Karpas-422 (cell line): ENCODE measurements at regions not wholly inside any gene's neighbourhood (a gene's known extent, or its start where the extent isn't known, plus 50 kb on each side); places are given as distances from the start of the nearest gene placed in this dataset.

ENCODE experiments used
- DNase-seq: peaks from one replicate; pipeline ENCODE4 v3.0.0-alpha.2; 2015
- H2AFZ ChIP-seq: fragments of 200-600 bp; sonication (generic); 2 replicates; pipeline ENCODE4 v1.6.1; 2014; ENCODE audit warnings: antibody characterized with exemption, low read length, mixed read lengths
- H3K27ac ChIP-seq: fragments of 200-600 bp; sonication (generic); 2 replicates; pipeline ENCODE4 v1.5.1; 2014; ENCODE audit warnings: mild to moderate bottlenecking, low read length, moderate library complexity
- H3K27me3 ChIP-seq: fragments of 200-600 bp; sonication (generic); 2 replicates; pipeline ENCODE4 v1.6.1; 2014; ENCODE audit warnings: low read length, mixed read lengths
- H3K36me3 ChIP-seq: fragments of 200-600 bp; sonication (generic); 2 replicates; pipeline ENCODE4 v1.6.1; 2014; ENCODE audit warnings: low read length, mixed read lengths; ENCODE audit not compliant: insufficient read depth
- H3K4me1 ChIP-seq: fragments of 200-600 bp; sonication (generic); 2 replicates; pipeline ENCODE4 v1.6.1; 2014; ENCODE audit warnings: mild to moderate bottlenecking, low read length, mixed read lengths
- H3K4me2 ChIP-seq: fragments of 200-600 bp; sonication (generic); 2 replicates; pipeline ENCODE4 v1.6.1; 2014; ENCODE audit warnings: low read length, low read depth, mild to moderate bottlenecking; ENCODE audit not compliant: poor library complexity, severe bottlenecking
- H3K4me3 ChIP-seq: fragments of 200-600 bp; sonication (generic); 2 replicates; pipeline ENCODE4 v1.5.1; 2014; ENCODE audit warnings: mild to moderate bottlenecking, antibody characterized with exemption, low read length, mixed read lengths
- H3K79me2 ChIP-seq: fragments of 200-600 bp; sonication (generic); 2 replicates; pipeline ENCODE4 v1.6.1; 2014; ENCODE audit warnings: mild to moderate bottlenecking, low read length, mixed read lengths
- H3K9ac ChIP-seq: fragments of 200-600 bp; sonication (generic); 2 replicates; pipeline ENCODE4 v1.6.0; 2014; ENCODE audit warnings: low read length
- H3K9me2 ChIP-seq: fragments of 200-600 bp; sonication (generic), shearing (Covaris generic); replicated peaks from 2 replicates; pipeline ENCODE4 v1.6.0; 2014; ENCODE audit warnings: mild to moderate bottlenecking, low read length, moderate library complexity; ENCODE audit not compliant: insufficient read depth
- H3K9me3 ChIP-seq: fragments of 300-700, 200-600 bp; sonication (generic); 2 replicates; pipeline ENCODE4 v1.6.1; 2014; ENCODE audit warnings: low read length, mixed read lengths
- H4K20me1 ChIP-seq: fragments of 200-600 bp; sonication (generic); 2 replicates; pipeline ENCODE4 v1.6.1; 2014; ENCODE audit warnings: mild to moderate bottlenecking, antibody characterized with exemption, low read length, low read depth; ENCODE audit not compliant: insufficient read depth

GRCh38 chr6:130671119-130671518 lies 156.1 kb upstream of the SMLR1 start:
- Histone ChIP-seq H3K36me3 (no peaks in the 10 kb centered on the region), H2AFZ (no peak overlapping the region), H3K27me3 (no peaks in the 10 kb centered on the region), H3K27ac (no peak overlapping the region), H3K4me3 (no peak overlapping the region), H3K4me1 (no peaks in the 10 kb centered on the region), H4K20me1 (no peaks in the 10 kb centered on the region), H3K79me2 (no peaks in the 10 kb centered on the region), H3K4me2 (no peak overlapping the region), H3K9ac (no peak overlapping the region), H3K9me2 (no peaks in the 10 kb centered on the region), H3K9me3 (no peaks in the 10 kb centered on the region)
- DNase-seq = no peak

GRCh38 chr6:130671577-130671976 lies 155.6 kb upstream of the SMLR1 start:
- no peak overlapping the region for H3K4me3 ChIP-seq
- H3K4me2 ChIP-seq = no peak overlapping the region
- no peaks in the 10 kb centered on the region for H3K27me3 ChIP-seq
- no peak overlapping the region for H2AFZ ChIP-seq
- H3K9me2 ChIP-seq = no peaks in the 10 kb centered on the region
- no peaks in the 10 kb centered on the region for H4K20me1 ChIP-seq
- no peak overlapping the region for H3K27ac ChIP-seq
- no peaks in the 10 kb centered on the region for H3K4me1 ChIP-seq
- no peak for DNase-seq
- H3K36me3 ChIP-seq = no peaks in the 10 kb centered on the region
- H3K9me3 ChIP-seq = no peaks in the 10 kb centered on the region
- no peak overlapping the region for H3K9ac ChIP-seq
- no peaks in the 10 kb centered on the region for H3K79me2 ChIP-seq

GRCh38 chr6:130672153-130672552 lies 155.1 kb upstream of the SMLR1 start:
- Histone ChIP-seq H2AFZ (no peak overlapping the region), H4K20me1 (no peaks in the 10 kb centered on the region), H3K4me1 (no peaks in the 10 kb centered on the region), H3K4me2 (no peak overlapping the region), H3K36me3 (no peaks in the 10 kb centered on the region), H3K4me3 (no peak overlapping the region), H3K9me2 (no peaks in the 10 kb centered on the region), H3K27me3 (no peaks in the 10 kb centered on the region), H3K9me3 (no peaks in the 10 kb centered on the region), H3K9ac (no peak overlapping the region), H3K27ac (no peak overlapping the region), H3K79me2 (no peaks in the 10 kb centered on the region)
- no peak for DNase-seq

GRCh38 chr6:130674604-130675003 lies 152.6 kb upstream of the SMLR1 start:
- H4K20me1 ChIP-seq = no peaks in the 10 kb centered on the region
- H3K27me3 ChIP-seq = no peaks in the 10 kb centered on the region
- H3K27ac ChIP-seq = no peak overlapping the region
- H3K4me1 ChIP-seq = no peaks in the 10 kb centered on the region
- H3K36me3 ChIP-seq = no peaks in the 10 kb centered on the region
- no peak for DNase-seq
- no peaks in the 10 kb centered on the region for H3K9me3 ChIP-seq
- no peak overlapping the region for H3K4me2 ChIP-seq
- H3K79me2 ChIP-seq = no peaks in the 10 kb centered on the region
- no peak overlapping the region for H3K4me3 ChIP-seq
- no peak overlapping the region for H3K9ac ChIP-seq
- H2AFZ ChIP-seq = no peak overlapping the region
- no peaks in the 10 kb centered on the region for H3K9me2 ChIP-seq

- no peaks in the 10 kb centered on the region for H3K9me2 ChIP-seq
- DNase-seq = no peak
- H3K9ac ChIP-seq = no peak overlapping the region
- H4K20me1 ChIP-seq = no peaks in the 10 kb centered on the region
- H3K4me1 ChIP-seq = no peaks in the 10 kb centered on the region
- H3K9me3 ChIP-seq = no peaks in the 10 kb centered on the region
- H3K4me3 ChIP-seq = no peak overlapping the region
- H2AFZ ChIP-seq = no peak overlapping the region
- no peaks in the 10 kb centered on the region for H3K27me3 ChIP-seq
- no peak overlapping the region for H3K27ac ChIP-seq
- H3K79me2 ChIP-seq = no peaks in the 10 kb centered on the region
- H3K4me2 ChIP-seq = no peak overlapping the region
- no peaks in the 10 kb centered on the region for H3K36me3 ChIP-seq
Observed at GRCh38 chr6:130675072-130675471, 152.1 kb upstream of the SMLR1 start.

GRCh38 chr6:130676077-130676772 lies 151.0 kb upstream of the SMLR1 start:
- Histone ChIP-seq H3K9ac (no peak overlapping the region), H3K4me2 (no peak overlapping the region), H3K9me2 (no peaks in the 10 kb centered on the region), H3K27ac (no peak overlapping the region), H3K79me2 (no peaks in the 10 kb centered on the region), H2AFZ (no peak overlapping the region), H4K20me1 (no peaks in the 10 kb centered on the region), H3K9me3 (no peaks in the 10 kb centered on the region), H3K4me3 (no peak overlapping the region), H3K4me1 (no peaks in the 10 kb centered on the region), H3K27me3 (no peaks in the 10 kb centered on the region), H3K36me3 (no peaks in the 10 kb centered on the region)
- DNase-seq = no peak

GRCh38 chr6:130676773-130677144 lies 150.4 kb upstream of the SMLR1 start:
- Histone ChIP-seq H3K36me3 (no peaks in the 10 kb centered on the region), H3K4me3 (no peak overlapping the region), H3K9me3 (no peaks in the 10 kb centered on the region), H3K27ac (no peak overlapping the region), H3K27me3 (no peaks in the 10 kb centered on the region), H4K20me1 (no peaks in the 10 kb centered on the region), H3K9me2 (no peaks in the 10 kb centered on the region), H3K9ac (no peak overlapping the region), H3K4me1 (no peaks in the 10 kb centered on the region), H3K79me2 (no peaks in the 10 kb centered on the region), H3K4me2 (no peak overlapping the region), H2AFZ (no peak overlapping the region)
- DNase-seq = no peak

- Histone ChIP-seq H3K9me2 (no peaks in the 10 kb centered on the region), H3K4me2 (no peak overlapping the region), H3K9me3 (no peaks in the 10 kb centered on the region), H3K36me3 (no peaks in the 10 kb centered on the region), H3K4me1 (no peaks in the 10 kb centered on the region), H4K20me1 (no peaks in the 10 kb centered on the region), H3K27me3 (no peaks in the 10 kb centered on the region), H3K27ac (no peak overlapping the region), H3K4me3 (no peak overlapping the region), H2AFZ (no peak overlapping the region), H3K79me2 (no peaks in the 10 kb centered on the region), H3K9ac (no peak overlapping the region)
- no peak for DNase-seq
Observed at GRCh38 chr6:130677312-130677711, 149.9 kb upstream of the SMLR1 start.

- Histone ChIP-seq H3K36me3 (no peaks in the 10 kb centered on the region), H3K79me2 (no peaks in the 10 kb centered on the region), H3K9me2 (no peaks in the 10 kb centered on the region), H3K27me3 (no peaks in the 10 kb centered on the region), H4K20me1 (no peaks in the 10 kb centered on the region), H3K9me3 (no peaks in the 10 kb centered on the region), H3K4me1 (no peaks in the 10 kb centered on the region), H2AFZ (no peak overlapping the region), H3K4me3 (no peak overlapping the region), H3K9ac (no peak overlapping the region), H3K27ac (no peak overlapping the region), H3K4me2 (no peak overlapping the region)
- no peak for DNase-seq
Observed at GRCh38 chr6:130677766-130678165, 149.4 kb upstream of the SMLR1 start.
